GM21529 (cell line): ENCODE measurements at regions not wholly inside any gene's neighbourhood (a gene's known extent, or its start where the extent isn't known, plus 50 kb on each side); places are given as distances from the start of the nearest gene placed in this dataset.

Source experiments
- ATAC-seq: cut with Tn5 transposase; IDR thresholded peaks from one replicate; pipeline ENCODE4 v1.9.1; 2021; ENCODE audit not compliant: unreplicated experiment

DNA sequence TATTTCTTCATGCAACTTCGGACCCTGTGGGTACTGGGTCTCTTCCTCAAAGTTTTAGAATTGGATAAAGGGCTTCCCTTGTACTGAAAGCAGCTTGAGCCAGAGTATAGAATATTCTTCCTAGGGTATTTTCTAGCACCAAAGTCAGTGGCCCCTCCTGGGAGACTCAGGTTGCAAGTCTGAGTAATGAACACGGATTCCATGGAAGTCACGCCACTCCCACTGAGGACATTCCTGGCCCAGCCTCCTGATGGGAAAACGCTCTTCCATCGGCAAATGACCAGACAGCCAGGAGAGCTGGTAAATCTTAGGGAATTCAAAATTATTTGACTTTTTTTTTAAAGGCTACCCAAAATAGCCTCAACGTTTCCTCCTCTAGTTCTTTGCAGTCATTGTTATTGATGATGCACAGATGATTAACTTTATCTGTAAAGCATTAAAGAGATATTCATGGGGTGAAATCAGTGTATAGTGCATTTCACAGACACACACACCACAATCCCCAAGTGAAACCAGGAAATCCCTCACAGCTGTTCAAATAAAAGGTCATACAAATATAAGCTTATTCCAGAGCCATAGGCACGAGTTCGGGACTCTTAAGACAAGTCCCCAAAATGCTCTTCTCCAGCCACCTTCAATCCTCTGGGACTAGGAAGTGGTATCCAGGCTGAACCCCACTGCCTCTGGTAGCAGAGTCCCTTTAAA lies 248.8 kb downstream of the SOD2 start:
- ATAC-seq, result no peak

DNA sequence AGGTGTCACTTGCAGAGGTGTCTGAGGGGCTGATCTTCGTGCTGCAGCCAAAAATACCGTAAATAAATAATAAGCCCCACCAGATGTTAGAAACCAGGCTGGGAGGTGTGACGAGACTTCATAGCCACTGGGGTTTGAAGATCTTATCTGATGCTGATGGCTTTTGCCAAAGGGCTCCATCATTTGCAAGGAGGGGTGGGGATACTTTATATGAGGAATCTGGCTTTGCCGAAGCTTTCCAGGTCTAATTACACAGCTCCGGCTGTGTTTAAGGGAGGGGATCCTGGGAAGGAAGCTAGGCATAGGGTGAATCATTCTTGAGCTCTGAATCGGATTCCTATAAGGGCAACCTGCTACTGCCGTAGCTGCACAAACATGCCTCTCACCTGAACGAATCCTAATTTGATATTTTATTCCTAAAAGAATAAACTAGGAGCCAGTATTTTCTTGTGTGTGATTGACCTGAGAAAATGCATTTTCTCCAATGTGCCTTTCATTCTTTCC lies 249.6 kb downstream of the SOD2 start:
- ATAC-seq, result no peak

DNA sequence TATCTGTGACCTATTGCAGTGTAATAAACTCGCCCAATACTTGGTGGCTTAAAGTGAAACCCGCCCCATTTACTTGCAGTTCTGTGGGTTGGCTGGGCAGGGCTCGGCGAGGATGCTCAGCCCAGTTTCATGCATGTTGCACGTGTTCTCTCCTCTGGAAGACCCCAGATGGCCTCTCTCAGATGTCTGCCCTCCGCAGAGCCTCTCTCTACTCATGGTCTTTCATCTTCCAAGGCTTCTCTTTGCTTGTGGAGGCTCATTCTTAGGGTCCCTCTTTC lies 251.4 kb downstream of the SOD2 start:
- ATAC-seq, result no peak

DNA sequence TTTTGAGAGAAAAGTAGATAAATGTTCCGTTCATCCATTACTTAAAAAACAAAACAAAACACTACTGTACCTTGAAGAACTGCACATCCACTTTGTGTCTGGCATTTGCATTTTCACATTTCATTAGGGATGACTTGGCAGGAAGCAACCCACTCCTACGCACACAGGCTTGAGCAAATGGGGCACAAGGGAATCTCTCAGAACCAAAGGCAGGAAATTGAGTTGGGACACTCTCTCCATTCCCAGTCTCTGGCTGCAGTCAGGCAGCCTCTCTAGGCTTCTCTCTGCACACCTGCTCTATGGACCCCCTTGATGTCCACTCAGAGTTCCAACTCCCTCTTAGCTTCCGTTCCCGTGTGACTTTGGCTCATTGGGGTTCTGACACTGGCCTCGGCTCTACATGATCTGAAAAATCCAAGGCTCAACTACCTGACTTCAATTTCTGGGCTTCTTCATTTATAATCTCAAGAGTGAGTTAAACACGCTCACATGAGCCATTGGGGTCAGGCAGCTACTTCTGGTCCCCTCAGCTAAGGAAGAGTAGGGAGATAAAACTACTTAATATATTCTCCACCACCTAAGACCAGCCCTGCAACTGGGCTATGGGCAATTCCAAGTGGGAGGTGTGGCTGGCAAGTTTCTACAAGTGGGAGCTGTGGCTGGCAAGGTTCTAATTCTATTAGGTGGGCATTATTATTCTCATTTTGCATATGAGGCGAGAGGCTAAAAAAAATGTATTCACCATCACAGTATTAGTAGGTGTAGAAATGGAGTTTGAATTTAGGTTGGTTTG lies 251.9 kb downstream of the SOD2 start:
- no peak for ATAC-seq

DNA sequence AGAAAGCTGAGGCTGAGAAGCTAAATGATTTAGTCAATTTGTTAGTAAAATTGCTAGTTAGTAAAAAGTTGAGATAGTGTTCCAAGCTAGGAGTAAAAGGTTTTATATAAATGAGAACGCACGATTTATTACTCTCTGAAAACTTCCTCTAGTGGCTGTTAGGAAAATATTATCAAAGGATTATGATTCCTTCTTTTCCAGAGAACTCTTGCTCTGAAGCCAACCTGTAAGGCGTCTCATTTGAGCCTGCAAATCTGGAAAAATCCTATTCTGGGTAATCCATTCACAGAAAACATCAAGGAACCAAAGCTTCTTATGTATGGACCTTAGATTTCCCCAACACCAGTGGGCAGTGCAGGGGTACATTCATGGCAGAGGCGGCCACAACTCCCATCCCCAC lies 252.7 kb downstream of the SOD2 start:
- ATAC-seq, result no peak

DNA sequence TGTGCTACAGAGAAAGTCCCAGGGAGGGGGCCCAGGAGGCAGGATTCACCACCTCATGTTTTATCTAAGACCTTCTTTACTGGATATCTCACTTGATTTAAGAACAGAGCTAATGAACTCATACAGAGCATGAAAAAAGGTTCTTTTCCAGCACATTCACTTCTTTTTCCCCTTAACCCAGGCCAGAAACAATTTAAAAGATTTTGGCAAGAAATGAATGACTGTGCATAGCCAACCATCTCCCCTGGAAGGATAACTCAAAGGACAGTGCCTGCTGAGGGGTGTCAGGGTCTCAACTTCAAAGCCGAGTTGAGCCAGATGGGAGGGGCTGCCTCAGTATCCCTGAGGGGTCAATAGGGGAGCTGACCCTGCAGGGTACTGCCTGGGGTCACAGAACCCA lies 253.4 kb downstream of the SOD2 start:
- ATAC-seq, result no peak

DNA sequence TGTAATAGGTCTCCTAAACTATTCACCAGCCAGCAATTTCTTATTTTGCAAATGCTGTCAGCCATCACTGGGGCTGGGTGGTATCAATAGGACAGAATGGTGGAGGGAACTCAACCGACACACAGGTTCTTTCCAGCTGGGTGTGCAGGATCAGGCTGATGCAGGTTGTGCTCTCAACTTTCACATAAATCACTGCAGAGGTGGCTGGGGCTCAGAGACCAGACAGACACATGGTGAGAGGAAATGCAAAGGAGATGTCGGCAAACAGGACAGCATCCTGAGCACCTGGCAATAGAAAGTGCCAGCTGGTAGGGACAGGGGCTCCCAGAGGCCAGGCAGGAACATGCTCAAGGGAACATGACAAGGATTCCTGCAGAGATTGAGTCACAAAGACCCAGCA lies 254.9 kb downstream of the SOD2 start:
- no peak for ATAC-seq

DNA sequence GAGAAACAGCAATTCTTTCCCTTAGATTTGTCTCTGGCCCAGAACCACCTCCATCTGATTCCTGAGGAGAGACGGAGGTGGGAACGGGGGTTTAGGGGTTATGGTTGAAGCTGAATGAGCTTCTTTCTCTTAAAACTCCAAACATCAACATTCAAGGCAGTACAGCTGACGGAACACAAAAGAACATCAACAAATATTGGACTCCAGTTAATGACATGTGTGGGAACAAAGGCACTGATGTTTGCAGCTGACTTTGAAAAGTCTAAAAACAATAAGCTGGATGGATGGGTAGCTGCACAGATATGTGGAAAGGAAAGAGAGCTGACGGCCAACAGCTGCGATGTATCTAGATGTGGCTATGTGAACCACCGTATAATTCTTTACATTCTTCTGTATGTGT lies 256.5 kb downstream of the SOD2 start:
- no peak for ATAC-seq

DNA sequence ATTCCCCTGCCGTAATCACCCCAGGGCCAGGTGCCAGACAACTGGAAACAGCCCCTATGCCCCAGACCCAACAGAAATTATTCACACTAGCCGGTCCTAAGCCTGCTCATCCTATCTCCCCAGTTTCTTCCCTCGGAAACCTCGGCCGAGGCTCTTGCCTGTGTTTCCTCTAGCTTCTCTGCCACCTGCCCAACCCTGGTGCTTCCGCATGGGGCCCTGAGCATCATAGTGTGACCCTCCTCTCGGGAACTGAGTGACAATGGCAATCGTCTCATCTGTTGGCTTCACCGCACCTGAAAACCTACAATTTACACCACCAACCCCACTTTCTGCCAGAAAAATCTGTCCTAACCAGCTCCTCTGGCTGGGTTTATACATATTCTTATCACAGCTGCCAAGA lies 257.3 kb downstream of the SOD2 start:
- no peak for ATAC-seq

DNA sequence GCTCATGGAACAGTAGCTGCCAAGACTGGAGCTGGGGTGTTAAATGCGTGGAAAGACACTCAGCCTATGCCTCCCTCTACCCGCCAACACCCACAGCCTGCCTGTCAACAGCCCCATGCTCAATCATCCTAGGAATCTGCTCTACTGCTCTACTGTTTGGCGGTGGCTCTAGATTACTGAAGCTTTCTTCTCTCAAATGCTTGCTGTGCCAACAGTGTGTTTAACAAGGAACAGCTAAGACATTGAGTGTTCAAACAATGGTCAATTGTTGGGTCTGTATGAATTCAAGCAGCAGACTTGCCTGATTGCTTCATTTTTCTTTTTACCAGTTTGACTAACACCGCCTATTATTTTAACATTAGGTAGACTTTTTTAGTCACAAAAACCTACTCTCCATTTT lies 258.6 kb downstream of the SOD2 start:
- ATAC-seq, result no peak

DNA sequence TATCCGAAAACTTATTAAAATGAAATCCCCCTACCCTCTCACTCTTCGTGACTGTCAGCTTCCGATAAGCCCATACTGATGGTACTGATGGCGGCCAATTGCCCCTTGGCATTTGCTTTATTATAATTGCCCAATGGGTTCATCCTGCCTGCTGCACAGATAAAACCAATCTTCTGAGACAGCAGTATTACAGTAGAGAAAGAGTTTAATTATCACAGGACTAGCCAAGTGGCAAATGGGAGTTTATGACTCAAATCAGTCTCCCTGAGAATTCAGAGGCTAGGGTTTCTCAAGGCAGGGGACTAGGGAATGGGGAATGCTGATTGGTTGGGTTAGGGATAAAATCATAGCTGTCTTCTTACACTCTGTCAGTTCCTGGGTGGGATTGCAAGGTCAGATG lies 259.5 kb downstream of the SOD2 start:
- no peak for ATAC-seq

DNA sequence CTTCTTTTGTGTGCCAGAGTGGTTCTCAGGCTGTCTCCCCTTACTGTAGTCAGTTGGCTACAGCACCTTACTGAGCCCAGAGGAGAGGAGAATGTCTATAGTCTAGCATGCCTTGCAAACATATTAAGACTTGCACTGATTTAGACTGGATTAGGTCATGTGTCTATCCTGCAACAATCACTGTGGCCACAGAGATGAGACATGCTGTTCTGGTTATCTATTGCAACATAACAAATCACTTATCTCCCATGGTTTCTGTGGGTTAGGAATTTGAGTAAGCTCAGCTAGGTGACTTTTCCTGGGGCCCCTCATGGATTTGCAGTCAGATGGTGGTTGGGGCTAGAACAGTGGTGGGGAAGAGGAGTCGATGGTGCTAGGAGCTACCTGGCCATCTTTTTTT lies 261.3 kb downstream of the SOD2 start:
- ATAC-seq, result no peak

DNA sequence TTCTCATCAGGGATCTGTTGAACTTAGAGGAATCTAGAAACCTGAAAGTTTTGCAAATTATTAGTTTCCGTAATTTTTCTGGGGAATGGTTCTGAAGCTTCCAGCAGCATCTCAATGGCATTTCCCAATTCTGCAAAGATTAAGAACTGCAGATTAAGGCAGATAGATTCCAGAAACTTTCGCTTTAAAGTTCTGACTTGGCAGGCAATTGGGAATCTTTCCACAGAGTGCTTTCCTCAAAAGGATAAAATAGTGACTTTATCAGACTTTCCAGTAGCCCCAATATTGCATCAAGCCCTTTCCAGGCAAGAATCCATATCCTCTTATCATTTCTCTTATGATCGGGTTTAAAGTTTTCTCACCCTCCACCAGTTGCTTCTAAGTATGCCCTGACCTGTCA lies 261.1 kb downstream of the FNDC1 start:
- no peak for ATAC-seq

DNA sequence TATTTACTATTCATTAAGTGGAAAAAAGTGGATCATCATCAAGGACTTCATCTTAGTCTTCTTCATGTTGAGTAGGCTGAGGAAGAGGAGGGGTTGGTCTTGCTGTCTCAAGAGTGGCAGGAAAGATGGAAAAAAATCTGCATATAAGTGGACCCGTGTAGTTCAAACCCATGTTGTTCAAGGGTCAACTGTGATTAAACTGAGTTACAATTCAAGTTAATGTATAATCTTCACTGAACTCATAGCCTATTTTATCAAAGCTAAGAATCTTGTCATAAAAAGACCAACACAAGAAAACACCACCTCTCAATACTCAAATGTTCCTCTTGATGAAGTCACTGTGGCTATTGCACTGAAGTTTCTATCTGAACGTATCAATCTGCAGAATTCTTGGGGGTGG lies 260.2 kb downstream of the FNDC1 start:
- ATAC-seq, result no peak

DNA sequence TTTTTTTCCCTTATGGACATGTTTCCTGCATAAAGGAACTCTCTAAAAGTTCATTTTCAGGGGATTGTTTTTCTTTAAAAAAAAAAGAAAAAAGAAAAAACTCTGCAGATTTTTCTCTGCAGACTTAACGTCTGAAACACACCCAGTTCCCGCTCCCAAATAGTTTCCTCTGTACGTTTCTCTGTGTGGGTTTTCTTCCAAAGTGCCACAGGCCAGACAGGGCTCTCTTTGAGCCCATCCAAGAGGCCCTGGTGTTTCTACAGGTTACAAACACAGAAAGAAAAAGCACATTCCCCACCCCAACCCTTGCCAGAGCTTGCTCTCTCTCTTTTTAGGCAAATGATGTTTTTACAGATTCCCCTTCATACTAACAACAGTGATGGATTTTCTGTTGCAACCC lies 258.6 kb downstream of the FNDC1 start:
- ATAC-seq, result no peak

DNA sequence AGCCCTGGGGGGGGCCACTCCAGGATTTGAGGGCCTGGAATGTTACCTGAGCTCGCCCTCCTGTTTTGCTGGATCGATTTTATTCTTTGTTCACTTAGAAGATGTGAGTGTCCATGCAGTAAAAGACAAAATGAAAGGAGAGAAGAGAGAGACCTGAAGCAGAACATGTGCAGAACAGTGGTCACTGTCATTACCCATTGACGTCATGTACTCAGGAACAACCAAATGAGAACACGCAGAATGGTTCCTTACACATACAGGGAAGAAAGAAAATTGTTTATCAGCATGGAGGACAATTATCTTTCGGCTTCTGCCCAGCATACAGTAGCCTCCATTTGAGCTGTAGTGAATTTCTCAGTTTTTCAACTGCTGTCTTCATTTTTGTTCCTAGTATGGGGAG lies 258.1 kb downstream of the FNDC1 start:
- no peak for ATAC-seq

DNA sequence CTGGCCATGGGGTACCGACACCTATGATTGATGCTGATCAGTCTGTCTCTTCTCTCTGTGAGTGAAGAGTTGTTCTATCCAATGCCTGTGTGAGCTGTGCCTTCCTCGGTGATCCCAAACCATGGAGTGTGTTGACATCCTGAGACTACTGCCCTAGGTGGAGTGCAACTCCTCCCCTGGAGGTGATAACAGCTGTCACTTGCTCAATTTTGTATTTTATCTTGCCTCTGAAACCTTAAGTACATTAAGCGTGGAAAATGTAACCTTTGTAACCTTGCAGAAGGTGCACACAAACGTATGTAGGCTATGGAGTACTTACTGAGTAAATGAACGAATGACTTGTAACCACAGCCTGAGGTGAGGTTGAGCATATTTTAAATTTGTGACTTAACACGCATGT lies 256.2 kb downstream of the FNDC1 start:
- ATAC-seq, result no peak

DNA sequence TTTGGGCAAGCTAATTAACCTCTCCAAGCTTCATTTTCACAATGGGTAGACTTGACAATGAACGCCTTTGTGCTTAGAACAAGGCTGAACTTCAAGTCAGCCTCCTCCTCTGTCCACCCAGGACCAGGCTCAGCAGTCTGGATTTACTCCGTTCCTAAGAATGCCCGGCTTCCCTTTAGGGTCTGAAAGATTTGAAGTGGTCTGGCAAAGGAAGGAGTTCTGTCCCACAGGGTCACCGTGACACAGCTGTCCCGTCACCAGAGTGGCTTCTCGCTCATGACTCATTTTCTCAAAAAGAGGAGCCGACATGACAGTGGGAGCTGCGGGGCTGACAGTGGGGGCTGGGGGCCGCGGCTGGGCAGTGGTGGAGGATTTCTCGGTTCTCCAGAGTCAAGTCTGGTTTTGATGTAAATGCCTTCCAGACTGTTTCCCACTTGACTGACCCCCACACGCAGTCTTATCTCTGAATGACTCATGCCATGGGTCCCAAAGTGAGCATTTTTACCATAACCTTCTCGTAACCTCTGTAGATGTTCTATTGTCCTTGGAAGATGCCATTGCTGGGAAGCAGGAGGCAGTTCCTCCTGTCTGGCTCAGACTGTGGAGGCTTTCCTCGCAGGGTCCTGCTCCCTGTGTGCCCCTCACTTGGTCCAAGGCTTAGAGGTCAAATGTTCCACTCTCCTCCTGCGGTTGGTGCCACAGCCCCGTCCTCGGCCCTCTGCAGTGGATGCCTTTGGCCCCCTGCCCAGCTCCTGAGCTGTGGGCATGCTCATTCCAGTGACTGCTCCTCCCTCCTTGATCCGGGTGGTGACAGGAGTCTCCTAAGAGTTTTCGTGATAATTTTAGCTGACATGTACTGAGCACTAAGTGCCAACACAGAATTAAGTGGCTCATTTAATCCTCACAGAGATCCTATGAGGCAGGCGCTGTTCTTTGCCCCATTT lies 253.1 kb downstream of the FNDC1 start:
- ATAC-seq, result no peak

DNA sequence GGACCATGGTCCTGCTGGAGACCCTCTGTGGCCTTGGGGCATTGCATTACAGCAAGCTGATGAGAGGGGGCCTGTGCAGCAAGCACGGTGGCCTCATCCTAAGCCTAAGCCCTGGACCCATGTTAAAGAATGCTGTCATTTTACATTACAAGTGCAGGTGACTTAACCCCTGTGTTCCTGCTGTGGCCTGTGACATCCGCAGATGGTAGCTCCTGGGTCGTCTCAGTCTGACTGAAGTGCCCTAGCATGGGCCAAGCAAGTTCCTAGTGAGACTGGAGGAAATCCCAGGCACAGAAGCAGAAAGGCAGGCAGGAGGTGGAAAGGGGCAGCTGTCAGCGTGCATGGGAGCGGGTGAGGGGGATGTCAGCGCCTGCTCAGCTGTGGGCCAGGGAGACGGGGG lies 252.4 kb downstream of the FNDC1 start:
- ATAC-seq, result no peak

DNA sequence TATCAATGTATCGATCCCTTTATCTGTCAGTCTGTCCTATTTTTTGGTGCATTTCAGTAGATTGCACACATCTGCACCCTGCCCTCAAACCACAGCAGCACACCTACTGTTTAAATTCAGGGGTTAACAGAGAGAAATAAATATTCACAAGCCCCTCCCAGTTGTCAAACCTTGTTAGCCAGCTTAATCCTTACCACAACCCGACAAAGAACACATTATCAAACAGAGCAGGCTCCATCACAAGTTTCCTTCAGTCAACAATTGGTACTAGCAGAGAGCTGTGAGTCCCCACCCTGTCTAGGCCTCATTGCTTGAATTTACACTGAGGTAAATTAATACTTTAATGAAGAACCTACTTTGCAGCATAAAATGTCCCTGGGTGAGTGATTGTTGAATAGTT lies 249.8 kb downstream of the FNDC1 start:
- ATAC-seq, result no peak

DNA sequence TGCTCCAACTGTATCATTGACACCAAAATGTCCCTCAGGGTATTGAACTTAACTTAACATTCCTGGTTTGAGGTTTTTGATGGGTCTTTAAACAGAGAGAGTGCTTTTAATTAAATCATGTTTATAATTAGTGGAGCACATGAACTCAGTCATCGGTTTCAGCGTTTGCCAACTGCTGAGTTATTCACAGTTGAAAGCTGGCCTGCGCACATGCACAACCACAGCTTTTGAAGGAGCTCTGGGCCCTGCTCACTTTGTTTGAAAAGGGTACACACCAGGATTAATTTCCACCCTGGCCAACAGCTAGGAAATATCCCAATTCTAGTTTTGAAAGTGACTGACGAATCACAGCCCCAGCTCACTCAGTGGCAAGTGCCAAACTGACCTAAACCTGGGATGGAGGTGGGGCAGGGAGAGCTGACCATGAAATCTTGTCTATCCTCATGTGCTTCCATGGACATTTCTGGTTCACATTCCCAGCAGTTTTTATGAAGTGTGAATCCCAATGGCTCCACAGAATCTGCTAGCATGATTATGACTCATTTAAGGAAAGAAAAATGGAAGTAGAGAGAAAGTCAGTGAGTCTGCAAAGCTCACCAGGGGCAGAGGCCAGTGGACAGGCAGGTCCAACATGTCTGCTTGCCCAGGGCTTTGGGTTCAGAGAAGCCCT lies 247.8 kb downstream of the FNDC1 start:
- no peak for ATAC-seq
